ENCODE measurements at regions not wholly inside any gene's neighbourhood (a gene's known extent, or its start where the extent isn't known, plus 50 kb on each side); places are given as distances from the start of the nearest gene placed in this dataset.

DNA sequence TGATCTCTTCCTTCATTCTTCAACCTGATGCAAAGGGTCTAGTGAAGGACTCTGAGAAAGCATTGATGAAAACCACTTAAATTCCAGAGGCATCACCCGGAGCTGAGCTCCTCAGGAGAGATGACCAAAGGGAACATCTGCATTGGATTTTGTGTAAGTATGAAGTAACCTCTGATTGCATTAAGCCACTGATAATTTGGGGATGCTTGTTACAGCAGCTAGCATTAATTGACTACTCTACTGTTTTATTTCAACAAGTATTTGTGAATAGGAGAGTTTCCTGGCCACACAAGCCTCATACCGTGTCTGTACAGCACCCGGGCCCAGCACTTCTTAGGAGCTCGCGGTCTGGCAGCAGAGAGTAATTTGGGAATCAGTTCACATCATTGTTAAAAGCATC is 250.7 kb upstream of the POU3F1 start:
- H2AFZ ChIP-seq (ENCODE audit: low read length, unreplicated experiment) = no peak overlapping the region
- no peaks in the 10 kb centered on the region for H3K79me2 ChIP-seq (ENCODE audit: control insufficient read depth, insufficient read depth, low read length, unreplicated experiment)
- H3K4me3 ChIP-seq (ENCODE audit: low read depth, low read length) = no peak overlapping the region
- no peak overlapping the region for H3K27ac ChIP-seq (ENCODE audit: low read depth, low read length)
- H3K36me3 ChIP-seq (ENCODE audit: insufficient read depth, low read length) = no peaks in the 10 kb centered on the region
- peaks cover 13% of the 10 kb centered on the region for H3K27me3 ChIP-seq (ENCODE audit: insufficient read depth, low read length)
- no peaks in the 10 kb centered on the region for H3K4me1 ChIP-seq (ENCODE audit: control insufficient read depth, insufficient read depth, low read length, unreplicated experiment)

DNA sequence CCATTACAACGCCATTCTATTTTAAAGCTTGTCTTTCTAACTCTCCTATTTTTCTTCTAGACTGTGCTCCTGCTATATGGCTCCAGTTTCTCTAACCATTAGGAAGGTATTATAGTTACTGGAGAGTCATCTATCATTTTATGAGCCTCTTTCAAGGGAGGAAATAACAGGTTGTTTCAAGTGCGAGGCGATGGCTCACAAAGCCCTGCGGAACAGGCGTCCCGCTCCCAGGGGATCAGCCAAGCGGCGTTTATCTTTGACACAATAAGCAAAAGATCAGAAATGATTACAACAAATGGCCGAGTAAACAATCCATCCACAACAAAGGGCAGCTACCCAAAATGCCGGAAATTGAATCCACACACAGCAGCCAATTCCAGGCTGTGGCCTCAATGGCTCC is 249.5 kb upstream of the POU3F1 start:
- Histone ChIP-seq H3K79me2 (ENCODE audit: control insufficient read depth, insufficient read depth, low read length, unreplicated experiment) (no peaks in the 10 kb centered on the region), H3K27me3 (ENCODE audit: insufficient read depth, low read length) (peaks cover 19% of the 10 kb centered on the region), H3K4me1 (ENCODE audit: control insufficient read depth, insufficient read depth, low read length, unreplicated experiment) (no peaks in the 10 kb centered on the region), H3K36me3 (ENCODE audit: insufficient read depth, low read length) (no peaks in the 10 kb centered on the region), H3K27ac (ENCODE audit: low read depth, low read length) (no peak overlapping the region), H2AFZ (ENCODE audit: low read length, unreplicated experiment) (no peak overlapping the region), H3K4me3 (ENCODE audit: low read depth, low read length) (no peak overlapping the region)

DNA sequence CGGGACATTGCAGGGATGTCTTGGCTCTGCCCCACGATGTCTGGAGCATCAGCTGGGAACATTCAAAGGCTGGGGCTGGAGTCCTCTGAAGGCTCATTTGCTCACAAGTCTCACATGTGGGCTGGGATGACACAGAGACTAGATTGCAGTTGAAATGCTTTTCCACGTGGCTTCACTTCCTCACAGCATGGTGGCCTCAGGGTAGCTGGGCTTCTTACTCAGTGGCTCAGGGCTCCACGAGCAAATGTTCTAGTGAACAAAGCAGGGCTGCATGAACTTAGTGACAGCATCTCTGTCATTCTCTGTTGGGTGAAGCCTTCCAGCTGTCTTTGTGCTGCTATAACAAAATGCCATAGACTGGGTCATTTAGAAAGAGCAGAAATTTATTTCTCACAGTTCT is 247.0 kb upstream of the POU3F1 start:
- no peak overlapping the region for H2AFZ ChIP-seq (ENCODE audit: low read length, unreplicated experiment)
- no peak overlapping the region for H3K27ac ChIP-seq (ENCODE audit: low read depth, low read length)
- no peaks in the 10 kb centered on the region for H3K4me1 ChIP-seq (ENCODE audit: control insufficient read depth, insufficient read depth, low read length, unreplicated experiment)
- H3K4me3 ChIP-seq (ENCODE audit: low read depth, low read length) = no peak overlapping the region
- H3K27me3 ChIP-seq (ENCODE audit: insufficient read depth, low read length) = peaks cover 19% of the 10 kb centered on the region
- no peaks in the 10 kb centered on the region for H3K36me3 ChIP-seq (ENCODE audit: insufficient read depth, low read length)
- no peaks in the 10 kb centered on the region for H3K79me2 ChIP-seq (ENCODE audit: control insufficient read depth, insufficient read depth, low read length, unreplicated experiment)

DNA sequence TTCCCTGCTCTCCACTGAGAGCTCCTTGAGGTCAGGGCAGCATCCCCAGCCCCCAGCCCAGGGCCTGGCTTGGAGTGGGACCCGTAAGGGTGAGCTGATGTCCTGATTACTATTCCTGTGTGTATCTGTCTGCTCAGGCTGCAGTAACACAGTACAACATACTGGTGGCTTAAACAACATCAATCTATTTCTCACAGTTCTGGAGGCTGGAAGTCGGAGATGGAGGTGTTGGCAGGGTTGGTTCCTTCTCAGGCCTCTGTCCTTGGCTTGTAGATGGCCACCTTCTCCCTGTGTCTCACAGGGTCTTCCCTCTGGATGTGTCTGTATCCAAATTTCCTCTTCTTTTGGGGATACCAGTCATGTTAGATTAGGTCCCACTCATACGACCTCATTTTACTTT is 246.4 kb upstream of the POU3F1 start:
- H3K79me2 ChIP-seq (ENCODE audit: control insufficient read depth, insufficient read depth, low read length, unreplicated experiment) = no peaks in the 10 kb centered on the region
- no peaks in the 10 kb centered on the region for H3K4me1 ChIP-seq (ENCODE audit: control insufficient read depth, insufficient read depth, low read length, unreplicated experiment)
- no peaks in the 10 kb centered on the region for H3K36me3 ChIP-seq (ENCODE audit: insufficient read depth, low read length)
- H2AFZ ChIP-seq (ENCODE audit: low read length, unreplicated experiment) = no peak overlapping the region
- H3K27ac ChIP-seq (ENCODE audit: low read depth, low read length) = no peak overlapping the region
- H3K4me3 ChIP-seq (ENCODE audit: low read depth, low read length) = no peak overlapping the region
- peaks cover 19% of the 10 kb centered on the region for H3K27me3 ChIP-seq (ENCODE audit: insufficient read depth, low read length)

DNA sequence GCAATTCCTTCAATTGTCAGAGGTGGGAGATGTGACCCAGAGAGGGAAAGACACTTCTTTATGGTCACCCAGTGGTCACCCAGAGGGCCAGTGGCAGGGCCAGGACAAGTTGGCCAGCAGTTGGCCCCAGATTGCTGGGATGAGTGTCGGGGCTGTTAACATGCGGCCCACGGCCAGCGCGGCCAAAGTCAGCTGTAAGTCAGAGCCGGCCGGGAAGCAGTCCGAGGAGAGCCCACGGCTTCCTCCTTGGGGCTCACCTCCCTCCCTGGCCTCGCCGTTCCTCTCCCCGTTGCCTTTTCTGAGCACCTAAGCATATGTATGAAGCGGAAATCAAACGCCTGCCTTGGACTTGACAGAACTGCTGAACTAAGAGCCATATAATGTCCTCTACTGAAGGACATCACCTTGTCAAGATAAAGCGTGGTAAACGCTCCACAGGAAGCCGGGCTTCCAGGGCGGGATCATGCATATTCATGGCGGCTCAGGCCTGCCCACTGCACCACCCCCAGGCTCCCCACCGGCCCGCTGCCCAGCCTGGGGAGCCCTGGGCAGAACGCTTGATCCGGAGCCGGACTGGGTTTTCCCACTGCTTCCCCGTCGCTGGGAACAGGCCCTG is 245.4 kb upstream of the POU3F1 start:
- Histone ChIP-seq H3K27ac (ENCODE audit: low read depth, low read length) (no peak overlapping the region), H3K36me3 (ENCODE audit: insufficient read depth, low read length) (no peaks in the 10 kb centered on the region), H3K4me3 (ENCODE audit: low read depth, low read length) (no peak overlapping the region), H3K4me1 (ENCODE audit: control insufficient read depth, insufficient read depth, low read length, unreplicated experiment) (no peaks in the 10 kb centered on the region), H2AFZ (ENCODE audit: low read length, unreplicated experiment) (no peak overlapping the region), H3K79me2 (ENCODE audit: control insufficient read depth, insufficient read depth, low read length, unreplicated experiment) (no peaks in the 10 kb centered on the region), H3K27me3 (ENCODE audit: insufficient read depth, low read length) (peaks cover 19% of the 10 kb centered on the region)

DNA sequence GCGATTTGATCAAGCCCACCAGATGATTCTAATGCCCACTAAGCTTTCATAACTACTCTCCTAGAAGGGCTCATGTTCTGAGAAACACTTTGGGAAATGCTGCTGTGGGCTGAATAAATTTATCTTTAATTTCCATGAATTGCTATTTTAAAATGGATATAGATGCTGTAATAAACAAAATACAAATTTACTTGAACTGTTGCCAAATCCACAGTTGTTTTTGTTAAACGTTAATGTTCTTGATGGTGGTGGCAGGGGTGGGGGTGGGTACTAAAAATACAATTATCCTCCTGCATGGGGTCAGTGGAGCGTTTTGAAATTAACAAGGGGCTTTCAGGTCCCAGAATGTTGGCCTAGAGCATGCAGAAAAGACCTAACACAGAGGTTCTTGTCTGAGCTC is 244.7 kb upstream of the POU3F1 start:
- Histone ChIP-seq H3K4me1 (ENCODE audit: control insufficient read depth, insufficient read depth, low read length, unreplicated experiment) (no peaks in the 10 kb centered on the region), H2AFZ (ENCODE audit: low read length, unreplicated experiment) (no peak overlapping the region), H3K27ac (ENCODE audit: low read depth, low read length) (no peak overlapping the region), H3K79me2 (ENCODE audit: control insufficient read depth, insufficient read depth, low read length, unreplicated experiment) (no peaks in the 10 kb centered on the region), H3K4me3 (ENCODE audit: low read depth, low read length) (no peak overlapping the region), H3K27me3 (ENCODE audit: insufficient read depth, low read length) (peaks cover 19% of the 10 kb centered on the region), H3K36me3 (ENCODE audit: insufficient read depth, low read length) (no peaks in the 10 kb centered on the region)

DNA sequence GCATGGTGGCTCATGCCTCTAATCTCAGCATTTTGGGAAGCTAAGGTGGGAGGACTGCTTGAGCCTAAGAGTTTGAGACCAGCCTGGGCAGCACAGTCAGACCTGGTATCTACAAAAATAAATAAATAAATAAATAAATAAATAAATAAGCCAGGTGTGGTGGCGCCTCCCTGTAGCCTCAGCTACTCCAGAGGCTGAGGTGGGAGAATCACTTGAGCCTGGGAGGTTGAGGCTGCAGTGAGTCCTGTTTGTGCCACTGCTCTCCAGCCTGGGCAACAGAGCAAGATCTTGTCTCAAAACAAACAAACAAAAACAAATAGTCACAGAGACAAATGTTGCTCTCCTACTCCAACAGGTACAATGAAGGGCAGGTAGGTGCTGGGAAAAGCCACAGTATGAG is 242.4 kb upstream of the POU3F1 start:
- Histone ChIP-seq H3K36me3 (ENCODE audit: insufficient read depth, low read length) (no peaks in the 10 kb centered on the region), H3K4me3 (ENCODE audit: low read depth, low read length) (no peak overlapping the region)

DNA sequence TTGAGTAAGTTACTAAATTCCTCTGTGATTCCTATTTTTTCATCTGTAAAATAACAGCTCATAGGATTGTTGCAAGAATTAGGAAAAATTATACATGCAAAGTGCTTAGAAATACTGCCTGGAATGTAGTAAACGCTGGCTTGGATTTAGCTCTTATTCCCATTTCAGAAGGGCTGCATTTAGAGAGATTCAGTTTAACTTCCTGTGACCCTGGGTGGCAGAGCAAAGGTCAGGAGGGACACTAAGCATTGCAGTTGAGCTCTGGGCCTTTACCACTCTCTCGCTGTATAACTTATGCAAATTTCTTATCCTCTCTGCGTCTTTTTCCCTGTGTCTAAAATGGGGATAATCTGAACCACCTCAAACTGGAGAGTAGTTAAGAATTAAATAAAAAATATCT is 241.0 kb upstream of the POU3F1 start:
- Histone ChIP-seq H3K4me1 (ENCODE audit: control insufficient read depth, insufficient read depth, low read length, unreplicated experiment) (no peaks in the 10 kb centered on the region), H3K27me3 (ENCODE audit: insufficient read depth, low read length) (peaks cover 9% of the 10 kb centered on the region), H2AFZ (ENCODE audit: low read length, unreplicated experiment) (no peak overlapping the region), H3K4me3 (ENCODE audit: low read depth, low read length) (no peak overlapping the region), H3K79me2 (ENCODE audit: control insufficient read depth, insufficient read depth, low read length, unreplicated experiment) (no peaks in the 10 kb centered on the region), H3K27ac (ENCODE audit: low read depth, low read length) (no peak overlapping the region), H3K36me3 (ENCODE audit: insufficient read depth, low read length) (no peaks in the 10 kb centered on the region)

More for the DNA sequence above, 242.4 kb upstream of the POU3F1 start:
- Histone ChIP-seq H3K27ac (ENCODE audit: low read depth, low read length) (no peak overlapping the region), H3K27me3 (ENCODE audit: insufficient read depth, low read length) (peaks cover 19% of the 10 kb centered on the region), H3K4me1 (ENCODE audit: control insufficient read depth, insufficient read depth, low read length, unreplicated experiment) (no peaks in the 10 kb centered on the region), H3K79me2 (ENCODE audit: control insufficient read depth, insufficient read depth, low read length, unreplicated experiment) (no peaks in the 10 kb centered on the region), H2AFZ (ENCODE audit: low read length, unreplicated experiment) (no peak overlapping the region)

DNA sequence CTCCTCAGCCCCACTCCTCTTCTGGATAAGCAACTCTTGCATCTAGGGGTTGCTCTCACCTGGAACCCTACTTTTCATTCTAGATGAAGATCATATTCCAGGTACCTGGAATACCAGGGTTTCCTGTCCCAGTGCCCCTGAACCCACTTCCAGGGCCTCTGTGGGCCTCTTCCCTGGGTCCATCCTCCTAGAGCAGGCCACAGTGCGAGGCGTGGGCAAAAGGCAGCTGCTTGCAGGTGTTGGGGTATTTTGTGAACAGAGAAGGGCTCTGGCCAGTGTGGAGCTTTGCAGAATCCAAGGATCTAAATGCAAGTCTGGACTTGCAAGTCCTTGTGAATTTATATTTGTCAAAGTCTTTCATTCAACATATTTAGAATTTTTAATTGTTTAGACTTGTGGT is 240.4 kb upstream of the POU3F1 start:
- Histone ChIP-seq H3K79me2 (ENCODE audit: control insufficient read depth, insufficient read depth, low read length, unreplicated experiment) (no peaks in the 10 kb centered on the region), H3K27ac (ENCODE audit: low read depth, low read length) (no peak overlapping the region), H3K36me3 (ENCODE audit: insufficient read depth, low read length) (no peaks in the 10 kb centered on the region), H3K4me1 (ENCODE audit: control insufficient read depth, insufficient read depth, low read length, unreplicated experiment) (no peaks in the 10 kb centered on the region), H2AFZ (ENCODE audit: low read length, unreplicated experiment) (no peak overlapping the region), H3K4me3 (ENCODE audit: low read depth, low read length) (no peak overlapping the region), H3K27me3 (ENCODE audit: insufficient read depth, low read length) (peaks cover 4% of the 10 kb centered on the region)

DNA sequence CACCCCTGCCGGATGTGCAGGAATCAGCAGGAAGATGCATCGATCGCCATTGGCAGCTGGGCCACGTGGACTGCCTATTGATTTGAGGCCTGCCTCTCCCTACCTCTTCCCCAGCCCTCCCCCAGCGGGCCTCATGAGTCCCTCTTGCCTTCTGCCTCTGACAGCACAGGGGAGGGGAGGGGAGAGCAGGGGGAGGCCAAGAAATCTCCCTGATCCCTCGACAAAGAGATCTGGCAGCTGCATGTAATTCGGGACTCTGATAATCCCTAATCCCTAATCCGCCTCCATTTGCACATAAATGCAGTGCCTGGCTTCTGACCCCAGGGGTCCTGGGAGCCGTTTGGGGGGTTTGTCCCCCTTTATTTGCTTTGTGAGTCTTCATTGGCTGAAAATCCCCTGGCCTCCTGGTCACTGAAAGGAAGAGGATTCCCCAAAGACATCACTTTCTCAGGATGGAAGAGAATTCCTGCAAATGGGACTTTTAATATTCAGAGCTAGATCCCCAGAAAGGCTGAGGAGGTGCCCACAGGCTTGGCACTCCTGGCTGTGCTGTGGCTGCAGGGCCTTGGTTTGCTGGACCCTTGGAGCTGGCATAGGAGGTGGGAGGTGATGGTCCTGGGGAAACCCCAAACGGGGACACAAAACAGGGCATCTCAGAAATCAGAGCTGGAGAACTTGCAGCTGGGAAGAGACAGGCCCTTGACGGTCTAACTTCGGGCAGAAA is 239.4 kb upstream of the POU3F1 start:
- H3K27me3 ChIP-seq (ENCODE audit: insufficient read depth, low read length) = no peaks in the 10 kb centered on the region; the same call in 1 of the 2 replicates
- H3K4me1 ChIP-seq (ENCODE audit: control insufficient read depth, insufficient read depth, low read length, unreplicated experiment) = no peaks in the 10 kb centered on the region
- no peaks in the 10 kb centered on the region for H3K79me2 ChIP-seq (ENCODE audit: control insufficient read depth, insufficient read depth, low read length, unreplicated experiment)
- H3K4me3 ChIP-seq (ENCODE audit: low read depth, low read length) = no peak overlapping the region
- H3K36me3 ChIP-seq (ENCODE audit: insufficient read depth, low read length) = no peaks in the 10 kb centered on the region
- H3K27ac ChIP-seq (ENCODE audit: low read depth, low read length) = no peak overlapping the region
- H2AFZ ChIP-seq (ENCODE audit: low read length, unreplicated experiment) = no peak overlapping the region

DNA sequence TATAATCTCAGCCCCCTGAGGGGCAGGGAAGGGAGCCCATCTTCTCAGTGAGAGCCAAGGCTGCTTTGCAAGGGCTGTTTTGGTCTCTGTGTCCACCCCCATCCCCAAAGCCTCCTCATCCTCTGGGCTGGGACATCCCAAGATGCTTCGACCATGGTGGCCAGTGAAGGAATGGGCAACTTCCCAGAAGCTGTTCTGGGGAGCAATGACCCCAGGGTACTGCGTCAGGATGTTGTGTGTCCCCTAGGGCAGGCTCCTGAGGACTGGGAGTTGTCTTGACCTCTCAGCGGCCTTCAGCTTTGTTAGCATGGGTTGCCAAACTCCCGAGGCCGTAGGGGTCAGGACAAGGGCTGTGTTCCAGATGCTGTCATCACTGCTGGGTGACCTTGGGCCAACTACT is 238.4 kb upstream of the POU3F1 start:
- Histone ChIP-seq H3K4me1 (ENCODE audit: control insufficient read depth, insufficient read depth, low read length, unreplicated experiment) (no peaks in the 10 kb centered on the region), H3K79me2 (ENCODE audit: control insufficient read depth, insufficient read depth, low read length, unreplicated experiment) (no peaks in the 10 kb centered on the region), H2AFZ (ENCODE audit: low read length, unreplicated experiment) (no peak overlapping the region), H3K27ac (ENCODE audit: low read depth, low read length) (no peak overlapping the region), H3K36me3 (ENCODE audit: insufficient read depth, low read length) (no peaks in the 10 kb centered on the region), H3K27me3 (ENCODE audit: insufficient read depth, low read length) (no peaks in the 10 kb centered on the region), H3K4me3 (ENCODE audit: low read depth, low read length) (no peak overlapping the region)
